Breast epithelium (tissue), 3 donors: ENCODE measurements at regions not wholly inside any gene's neighbourhood (a gene's known extent, or its start where the extent isn't known, plus 50 kb on each side); places are given as distances from the start of the nearest gene placed in this dataset.

Experiments
- CTCF ChIP-seq, 3 donors: fragments of 450-650 bp; IDR thresholded peaks; one replicate each; pipeline ENCODE4 v1.5.1; 2016 to 2017; ENCODE audit warnings: antibody characterized with exemption in 3 of 3, mild to moderate bottlenecking in 3 of 3, moderate library complexity in 3 of 3
- POLR2A ChIP-seq: fragments of 450-650 bp; IDR thresholded peaks from one replicate; pipeline ENCODE4 v1.6.1; 2016; ENCODE audit warnings: antibody characterized with exemption, mild to moderate bottlenecking, moderate library complexity

DNA sequence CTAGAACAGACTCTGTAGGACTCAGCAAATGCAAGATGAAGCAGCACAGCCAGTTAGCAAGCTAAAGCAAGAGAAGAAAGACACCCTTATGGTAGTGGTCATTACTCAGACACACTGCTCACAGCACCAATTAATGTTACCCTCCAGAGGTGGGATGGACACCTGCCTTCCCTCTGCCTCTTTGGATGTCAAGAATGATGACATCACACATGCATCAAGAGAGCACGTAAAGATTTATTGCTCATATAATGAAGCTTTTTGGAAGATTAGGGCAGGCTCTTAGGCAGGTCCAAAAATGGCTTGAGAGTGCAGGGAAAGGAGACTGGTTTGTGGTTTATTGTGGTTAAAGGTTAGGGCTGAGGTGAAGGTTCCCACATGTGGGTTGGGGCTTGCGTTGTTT lies 137.0 kb downstream of the PRDM13 start:
- TF ChIP-seq CTCF (IDR thresholded peaks at IDR 0.05), result no peak
- TF ChIP-seq POLR2A, result no peak
